ENCODE measurements at regions not wholly inside any gene's neighbourhood (a gene's known extent, or its start where the extent isn't known, plus 50 kb on each side); places are given as distances from the start of the nearest gene placed in this dataset.

DNA sequence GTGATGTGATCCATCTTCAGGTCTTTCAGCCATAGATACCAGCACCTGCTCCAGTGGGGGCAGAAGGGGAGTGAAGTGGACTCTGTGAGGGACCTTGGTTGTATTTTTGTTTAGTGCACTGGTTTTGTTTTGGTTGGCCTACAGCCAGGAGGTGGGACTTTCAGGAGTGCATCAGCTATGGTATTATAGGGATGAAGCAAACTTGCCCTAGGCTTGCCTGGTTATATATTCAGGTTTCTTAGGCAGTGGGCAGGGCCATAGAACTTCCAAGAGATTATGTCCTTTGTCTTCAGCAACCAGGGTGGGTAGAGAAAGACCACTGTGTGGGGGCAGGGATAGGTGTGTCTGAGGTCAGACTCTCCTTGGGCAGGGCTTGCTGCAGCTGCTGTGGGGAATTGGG lies 337.3 kb upstream of the SGO1 start:
- no peaks in the 10 kb centered on the region for H3K36me3 Mint-ChIP-seq (ENCODE audit: low read depth)
- H3K79me2 ChIP-seq (replicated peaks; ENCODE audit: insufficient read depth): no peaks in the 10 kb centered on the region
- no peak overlapping the region for H3K27ac Mint-ChIP-seq

More for the DNA sequence above, 337.3 kb upstream of the SGO1 start:
- no peak for TF ChIP-seq ZNF114 (CRISPR knock-in tag; IDR thresholded peaks at IDR 0.05)
- no peak for TF ChIP-seq STAT1 (IDR thresholded peaks at IDR 0.05; ENCODE audit: unreplicated experiment)
- TF ChIP-seq, protein P1, sequence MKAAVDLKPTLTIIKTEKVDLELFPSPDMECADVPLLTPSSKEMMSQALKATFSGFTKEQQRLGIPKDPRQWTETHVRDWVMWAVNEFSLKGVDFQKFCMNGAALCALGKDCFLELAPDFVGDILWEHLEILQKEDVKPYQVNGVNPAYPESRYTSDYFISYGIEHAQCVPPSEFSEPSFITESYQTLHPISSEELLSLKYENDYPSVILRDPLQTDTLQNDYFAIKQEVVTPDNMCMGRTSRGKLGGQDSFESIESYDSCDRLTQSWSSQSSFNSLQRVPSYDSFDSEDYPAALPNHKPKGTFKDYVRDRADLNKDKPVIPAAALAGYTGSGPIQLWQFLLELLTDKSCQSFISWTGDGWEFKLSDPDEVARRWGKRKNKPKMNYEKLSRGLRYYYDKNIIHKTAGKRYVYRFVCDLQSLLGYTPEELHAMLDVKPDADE (IDR thresholded peaks at IDR 0.05): no peak
- no peak for TF ChIP-seq JUNB (IDR thresholded peaks at IDR 0.05; ENCODE audit: unreplicated experiment)
- TF ChIP-seq CREB1 (CRISPR knock-in tag; IDR thresholded peaks at IDR 0.05; ENCODE audit: low read depth): no peak
- no peak for TF ChIP-seq EZH2 (IDR thresholded peaks at IDR 0.05; ENCODE audit: low read depth, unreplicated experiment)
- TF ChIP-seq, protein P2, sequence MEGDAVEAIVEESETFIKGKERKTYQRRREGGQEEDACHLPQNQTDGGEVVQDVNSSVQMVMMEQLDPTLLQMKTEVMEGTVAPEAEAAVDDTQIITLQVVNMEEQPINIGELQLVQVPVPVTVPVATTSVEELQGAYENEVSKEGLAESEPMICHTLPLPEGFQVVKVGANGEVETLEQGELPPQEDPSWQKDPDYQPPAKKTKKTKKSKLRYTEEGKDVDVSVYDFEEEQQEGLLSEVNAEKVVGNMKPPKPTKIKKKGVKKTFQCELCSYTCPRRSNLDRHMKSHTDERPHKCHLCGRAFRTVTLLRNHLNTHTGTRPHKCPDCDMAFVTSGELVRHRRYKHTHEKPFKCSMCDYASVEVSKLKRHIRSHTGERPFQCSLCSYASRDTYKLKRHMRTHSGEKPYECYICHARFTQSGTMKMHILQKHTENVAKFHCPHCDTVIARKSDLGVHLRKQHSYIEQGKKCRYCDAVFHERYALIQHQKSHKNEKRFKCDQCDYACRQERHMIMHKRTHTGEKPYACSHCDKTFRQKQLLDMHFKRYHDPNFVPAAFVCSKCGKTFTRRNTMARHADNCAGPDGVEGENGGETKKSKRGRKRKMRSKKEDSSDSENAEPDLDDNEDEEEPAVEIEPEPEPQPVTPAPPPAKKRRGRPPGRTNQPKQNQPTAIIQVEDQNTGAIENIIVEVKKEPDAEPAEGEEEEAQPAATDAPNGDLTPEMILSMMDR (conservative IDR thresholded peaks at IDR 0.05; ENCODE audit: low read depth in 2 of 2): no peak
- TF ChIP-seq, protein P3, sequence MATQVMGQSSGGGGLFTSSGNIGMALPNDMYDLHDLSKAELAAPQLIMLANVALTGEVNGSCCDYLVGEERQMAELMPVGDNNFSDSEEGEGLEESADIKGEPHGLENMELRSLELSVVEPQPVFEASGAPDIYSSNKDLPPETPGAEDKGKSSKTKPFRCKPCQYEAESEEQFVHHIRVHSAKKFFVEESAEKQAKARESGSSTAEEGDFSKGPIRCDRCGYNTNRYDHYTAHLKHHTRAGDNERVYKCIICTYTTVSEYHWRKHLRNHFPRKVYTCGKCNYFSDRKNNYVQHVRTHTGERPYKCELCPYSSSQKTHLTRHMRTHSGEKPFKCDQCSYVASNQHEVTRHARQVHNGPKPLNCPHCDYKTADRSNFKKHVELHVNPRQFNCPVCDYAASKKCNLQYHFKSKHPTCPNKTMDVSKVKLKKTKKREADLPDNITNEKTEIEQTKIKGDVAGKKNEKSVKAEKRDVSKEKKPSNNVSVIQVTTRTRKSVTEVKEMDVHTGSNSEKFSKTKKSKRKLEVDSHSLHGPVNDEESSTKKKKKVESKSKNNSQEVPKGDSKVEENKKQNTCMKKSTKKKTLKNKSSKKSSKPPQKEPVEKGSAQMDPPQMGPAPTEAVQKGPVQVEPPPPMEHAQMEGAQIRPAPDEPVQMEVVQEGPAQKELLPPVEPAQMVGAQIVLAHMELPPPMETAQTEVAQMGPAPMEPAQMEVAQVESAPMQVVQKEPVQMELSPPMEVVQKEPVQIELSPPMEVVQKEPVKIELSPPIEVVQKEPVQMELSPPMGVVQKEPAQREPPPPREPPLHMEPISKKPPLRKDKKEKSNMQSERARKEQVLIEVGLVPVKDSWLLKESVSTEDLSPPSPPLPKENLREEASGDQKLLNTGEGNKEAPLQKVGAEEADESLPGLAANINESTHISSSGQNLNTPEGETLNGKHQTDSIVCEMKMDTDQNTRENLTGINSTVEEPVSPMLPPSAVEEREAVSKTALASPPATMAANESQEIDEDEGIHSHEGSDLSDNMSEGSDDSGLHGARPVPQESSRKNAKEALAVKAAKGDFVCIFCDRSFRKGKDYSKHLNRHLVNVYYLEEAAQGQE (IDR thresholded peaks at IDR 0.05; ENCODE audit: unreplicated experiment): no peak
- TF ChIP-seq ZNF331 (CRISPR knock-in tag; IDR thresholded peaks at IDR 0.05; ENCODE audit: low read depth): no peak
- TF ChIP-seq NANOG (IDR thresholded peaks at IDR 0.05; ENCODE audit: borderline replicate concordance): no peak
- TF ChIP-seq POLR2AphosphoS5 (IDR thresholded peaks at IDR 0.05; ENCODE audit: low read depth): no peak
- TF ChIP-seq, protein P4, sequence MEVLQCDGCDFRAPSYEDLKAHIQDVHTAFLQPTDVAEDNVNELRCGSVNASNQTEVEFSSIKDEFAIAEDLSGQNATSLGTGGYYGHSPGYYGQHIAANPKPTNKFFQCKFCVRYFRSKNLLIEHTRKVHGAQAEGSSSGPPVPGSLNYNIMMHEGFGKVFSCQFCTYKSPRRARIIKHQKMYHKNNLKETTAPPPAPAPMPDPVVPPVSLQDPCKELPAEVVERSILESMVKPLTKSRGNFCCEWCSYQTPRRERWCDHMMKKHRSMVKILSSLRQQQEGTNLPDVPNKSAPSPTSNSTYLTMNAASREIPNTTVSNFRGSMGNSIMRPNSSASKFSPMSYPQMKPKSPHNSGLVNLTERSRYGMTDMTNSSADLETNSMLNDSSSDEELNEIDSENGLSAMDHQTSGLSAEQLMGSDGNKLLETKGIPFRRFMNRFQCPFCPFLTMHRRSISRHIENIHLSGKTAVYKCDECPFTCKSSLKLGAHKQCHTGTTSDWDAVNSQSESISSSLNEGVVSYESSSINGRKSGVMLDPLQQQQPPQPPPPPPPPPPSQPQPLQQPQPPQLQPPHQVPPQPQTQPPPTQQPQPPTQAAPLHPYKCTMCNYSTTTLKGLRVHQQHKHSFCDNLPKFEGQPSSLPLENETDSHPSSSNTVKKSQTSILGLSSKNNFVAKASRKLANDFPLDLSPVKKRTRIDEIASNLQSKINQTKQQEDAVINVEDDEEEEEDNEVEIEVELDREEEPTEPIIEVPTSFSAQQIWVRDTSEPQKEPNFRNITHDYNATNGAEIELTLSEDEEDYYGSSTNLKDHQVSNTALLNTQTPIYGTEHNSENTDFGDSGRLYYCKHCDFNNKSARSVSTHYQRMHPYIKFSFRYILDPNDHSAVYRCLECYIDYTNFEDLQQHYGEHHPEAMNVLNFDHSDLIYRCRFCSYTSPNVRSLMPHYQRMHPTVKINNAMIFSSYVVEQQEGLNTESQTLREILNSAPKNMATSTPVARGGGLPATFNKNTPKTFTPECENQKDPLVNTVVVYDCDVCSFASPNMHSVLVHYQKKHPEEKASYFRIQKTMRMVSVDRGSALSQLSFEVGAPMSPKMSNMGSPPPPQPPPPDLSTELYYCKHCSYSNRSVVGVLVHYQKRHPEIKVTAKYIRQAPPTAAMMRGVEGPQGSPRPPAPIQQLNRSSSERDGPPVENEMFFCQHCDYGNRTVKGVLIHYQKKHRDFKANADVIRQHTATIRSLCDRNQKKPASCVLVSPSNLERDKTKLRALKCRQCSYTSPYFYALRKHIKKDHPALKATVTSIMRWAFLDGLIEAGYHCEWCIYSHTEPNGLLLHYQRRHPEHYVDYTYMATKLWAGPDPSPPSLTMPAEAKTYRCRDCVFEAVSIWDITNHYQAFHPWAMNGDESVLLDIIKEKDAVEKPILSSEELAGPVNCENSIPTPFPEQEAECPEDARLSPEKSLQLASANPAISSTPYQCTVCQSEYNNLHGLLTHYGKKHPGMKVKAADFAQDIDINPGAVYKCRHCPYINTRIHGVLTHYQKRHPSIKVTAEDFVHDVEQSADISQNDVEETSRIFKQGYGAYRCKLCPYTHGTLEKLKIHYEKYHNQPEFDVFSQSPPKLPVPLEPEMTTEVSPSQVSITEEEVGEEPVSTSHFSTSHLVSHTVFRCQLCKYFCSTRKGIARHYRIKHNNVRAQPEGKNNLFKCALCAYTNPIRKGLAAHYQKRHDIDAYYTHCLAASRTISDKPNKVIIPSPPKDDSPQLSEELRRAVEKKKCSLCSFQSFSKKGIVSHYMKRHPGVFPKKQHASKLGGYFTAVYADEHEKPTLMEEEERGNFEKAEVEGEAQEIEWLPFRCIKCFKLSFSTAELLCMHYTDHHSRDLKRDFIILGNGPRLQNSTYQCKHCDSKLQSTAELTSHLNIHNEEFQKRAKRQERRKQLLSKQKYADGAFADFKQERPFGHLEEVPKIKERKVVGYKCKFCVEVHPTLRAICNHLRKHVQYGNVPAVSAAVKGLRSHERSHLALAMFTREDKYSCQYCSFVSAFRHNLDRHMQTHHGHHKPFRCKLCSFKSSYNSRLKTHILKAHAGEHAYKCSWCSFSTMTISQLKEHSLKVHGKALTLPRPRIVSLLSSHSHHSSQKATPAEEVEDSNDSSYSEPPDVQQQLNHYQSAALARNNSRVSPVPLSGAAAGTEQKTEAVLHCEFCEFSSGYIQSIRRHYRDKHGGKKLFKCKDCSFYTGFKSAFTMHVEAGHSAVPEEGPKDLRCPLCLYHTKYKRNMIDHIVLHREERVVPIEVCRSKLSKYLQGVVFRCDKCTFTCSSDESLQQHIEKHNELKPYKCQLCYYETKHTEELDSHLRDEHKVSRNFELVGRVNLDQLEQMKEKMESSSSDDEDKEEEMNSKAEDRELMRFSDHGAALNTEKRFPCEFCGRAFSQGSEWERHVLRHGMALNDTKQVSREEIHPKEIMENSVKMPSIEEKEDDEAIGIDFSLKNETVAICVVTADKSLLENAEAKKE (CRISPR knock-in tag; IDR thresholded peaks at IDR 0.05): no peak
- no peak for TF ChIP-seq EZH2phosphoT487 (IDR thresholded peaks at IDR 0.05; ENCODE audit: unreplicated experiment)
- DNase-seq (ENCODE audit: low spot score): no peak
- H3K9me2 ChIP-seq (ENCODE audit: insufficient read depth): no peaks in the 10 kb centered on the region
- no peaks in the 10 kb centered on the region for H3K36me3 ChIP-seq (ENCODE audit: insufficient read depth)
- peaks cover 4% of the 10 kb centered on the region for H3K27me3 Mint-ChIP-seq (ENCODE audit: insufficient read depth, low read depth, poor library complexity)
- no peaks in the 10 kb centered on the region for H3K27me3 ChIP-seq (ENCODE audit: insufficient read depth)
- no peaks in the 10 kb centered on the region for H3K9me3 Mint-ChIP-seq
- H3K4me3 ChIP-seq: no peak overlapping the region
- H3K4me2 ChIP-seq: no peak overlapping the region
- no peak for ATAC-seq
- no peak overlapping the region for H3K4me3 Mint-ChIP-seq
- no peaks in the 10 kb centered on the region for H3K4me1 Mint-ChIP-seq
- H4K20me1 ChIP-seq (replicated peaks; ENCODE audit: insufficient read depth): no peaks in the 10 kb centered on the region
- H3K27ac ChIP-seq (ENCODE audit: low read depth): no peak overlapping the region
- no peaks in the 10 kb centered on the region for H3F3A ChIP-seq (replicated peaks; ENCODE audit: low read depth)
- H3K4me1 ChIP-seq (ENCODE audit: insufficient read depth): no peaks in the 10 kb centered on the region
- H2AFZ ChIP-seq: no peak overlapping the region
